H1 (cell line): ENCODE measurements at regions not wholly inside any gene's neighbourhood (a gene's known extent, or its start where the extent isn't known, plus 50 kb on each side); places are given as distances from the start of the nearest gene placed in this dataset.

Experiments used
- CTCF ChIA-PET: fragments of 300-600 bp; sonication (Branson Sonifier 250); formaldehyde crosslinking; loops from one replicate; lab custom pipeline; 2021; ENCODE audit not compliant: partially characterized antibody; lab: Charles Lee
- POLR2A ChIA-PET: fragments of 300-600 bp; sonication (Branson Sonifier 250); formaldehyde crosslinking; loops from one replicate; lab custom pipeline; 2021; ENCODE audit warnings: inconsistent platforms; ENCODE audit not compliant: partially characterized antibody; lab: Charles Lee
- DNase-seq, 2 experiments: peaks; one replicate each; pipeline versions ENCODE4 v3.0.0 to v3.0.0-alpha.2; 2010 to 2022; ENCODE audit warnings: low spot score in 2 of 2, low read depth in 1 of 2, mixed read lengths in 1 of 2
- FAIRE-seq: peaks from 2 replicates; lab custom pipeline; 2011; peaks lifted over from hg19 to GRCh38; lab: Jason Lieb, UNC
- H2AFZ ChIP-seq: 2 replicates; pipeline ENCODE4 v1.8.1; 2012; ENCODE audit warnings: low read length, inconsistent platforms
- H2AK5ac ChIP-seq: 2 replicates; pipeline ENCODE4 v1.6.1; 2013; ENCODE audit warnings: low read depth, low read length
- H2BK120ac ChIP-seq: replicated peaks from 2 replicates; pipeline ENCODE3; 2013; ENCODE audit warnings: low read depth, low read length, inconsistent platforms
- H2BK12ac ChIP-seq: 2 replicates; pipeline ENCODE4 v1.6.1; 2013; ENCODE audit warnings: low read depth, low read length
- H2BK15ac ChIP-seq: 2 replicates; pipeline ENCODE4 v1.6.1; 2013; ENCODE audit warnings: low read length
- H2BK20ac ChIP-seq: 2 replicates; pipeline ENCODE4 v1.6.1; 2013; ENCODE audit warnings: low read length
- H2BK5ac ChIP-seq: 2 replicates; pipeline ENCODE4 v1.6.1; 2013; ENCODE audit warnings: low read depth, low read length
- H3K14ac ChIP-seq: 2 replicates; pipeline ENCODE4 v1.6.1; 2013; ENCODE audit warnings: inconsistent platforms; ENCODE audit not compliant: insufficient read length
- H3K18ac ChIP-seq: 2 replicates; pipeline ENCODE4 v1.6.1; 2013; ENCODE audit warnings: low read length; ENCODE audit errors: extremely low read depth
- H3K23ac ChIP-seq: 2 replicates; pipeline ENCODE4 v1.6.1; 2013; ENCODE audit warnings: inconsistent platforms; ENCODE audit not compliant: insufficient read length
- H3K23me2 ChIP-seq: 2 replicates; pipeline ENCODE4 v1.6.1; 2013; ENCODE audit warnings: low read depth, low read length
- H3K27ac ChIP-seq: 2 replicates; pipeline ENCODE4 v1.6.1; 2011; ENCODE audit warnings: low read depth, low read length, inconsistent platforms
- H3K27me3 ChIP-seq, 4 experiments: replicated peaks in 1 of 4; 1 replicate in 1 of 4; 2 replicates in 3 of 4; pipeline versions ENCODE4 v1.6.1 to v1.8.1; 2011 to 2013; ENCODE audit warnings: low read length in 3 of 4, mild to moderate bottlenecking in 3 of 4, inconsistent platforms in 2 of 4, mixed read lengths in 2 of 4, moderate library complexity in 1 of 4; ENCODE audit not compliant: control insufficient read depth in 3 of 4, insufficient read depth in 3 of 4; ENCODE audit errors: extremely low read depth in 1 of 4
- H3K36me3 ChIP-seq, 4 experiments: 2 replicates each; pipeline versions ENCODE4 v1.6.1 to v1.8.1; 2011 to 2013; ENCODE audit warnings: mild to moderate bottlenecking in 4 of 4, low read length in 3 of 4, moderate library complexity in 2 of 4, control low read depth in 1 of 4, inconsistent platforms in 1 of 4; ENCODE audit not compliant: insufficient read depth in 4 of 4, control insufficient read depth in 2 of 4
- H3K4ac ChIP-seq: replicated peaks from 2 replicates; pipeline ENCODE3; 2013; ENCODE audit warnings: low read length, low read depth, mixed read lengths, inconsistent platforms; ENCODE audit not compliant: insufficient read length
- H3K4me1 ChIP-seq, 4 experiments: replicated peaks in 1 of 4; 1 replicate in 1 of 4; 2 replicates in 3 of 4; pipeline versions ENCODE4 v1.6.1 to v1.8.1; 2011 to 2013; ENCODE audit warnings: low read length in 3 of 4, inconsistent platforms in 2 of 4, mixed read lengths in 1 of 4; ENCODE audit not compliant: insufficient read depth in 4 of 4, control insufficient read depth in 3 of 4
- H3K4me2 ChIP-seq, 2 experiments: 2 replicates each; pipeline versions ENCODE4 v1.6.1 to v1.8.1; 2011 to 2013; ENCODE audit warnings: low read depth in 2 of 2, low read length in 2 of 2, control low read depth in 1 of 2, inconsistent platforms in 1 of 2, mild to moderate bottlenecking in 1 of 2; ENCODE audit not compliant: insufficient read depth in 1 of 2
- H3K4me3 ChIP-seq, 4 experiments: fragments of 200-600, 300-600 bp in 1 of 4; sonication (generic), shearing (Covaris generic), sonication (Bioruptor Twin) in 1 of 4; 2 replicates each; pipeline versions ENCODE4 v1.5.1 to v1.8.1; 2011 to 2016; ENCODE audit warnings: low read length in 4 of 4, low read depth in 3 of 4, control low read depth in 2 of 4, inconsistent platforms in 2 of 4, mild to moderate bottlenecking in 2 of 4, mixed read lengths in 1 of 4, moderate library complexity in 1 of 4; ENCODE audit not compliant: insufficient read depth in 2 of 4; ENCODE audit errors: extremely low read depth in 1 of 4
- H3K56ac ChIP-seq: replicated peaks from 2 replicates; pipeline ENCODE3; 2013; ENCODE audit warnings: low read depth, mild to moderate bottlenecking, mixed read lengths, low read length, inconsistent platforms; ENCODE audit not compliant: insufficient read length
- H3K79me1 ChIP-seq: 2 replicates; pipeline ENCODE4 v1.6.1; 2013; ENCODE audit warnings: low read depth, low read length, control low read depth
- H3K79me2 ChIP-seq, 2 experiments: 2 replicates each; pipeline versions ENCODE4 v1.6.1 to v1.8.1; 2012 to 2013; ENCODE audit warnings: low read length in 2 of 2, mild to moderate bottlenecking in 2 of 2, inconsistent platforms in 1 of 2; ENCODE audit not compliant: insufficient read depth in 2 of 2, control insufficient read depth in 1 of 2
- H3K9ac ChIP-seq, 4 experiments: replicated peaks in 1 of 4; 1 replicate in 1 of 4; 2 replicates in 3 of 4; pipeline versions ENCODE4 v1.6.1 to v1.8.1; 2011 to 2013; ENCODE audit warnings: low read depth in 3 of 4, low read length in 3 of 4, control low read depth in 2 of 4, mild to moderate bottlenecking in 2 of 4, moderate library complexity in 2 of 4, inconsistent platforms in 1 of 4; ENCODE audit errors: extremely low read depth in 1 of 4
- H3K9me3 ChIP-seq, 2 experiments: 2 replicates each; pipeline versions ENCODE4 v1.6.1 to v1.8.1; 2012 to 2013; ENCODE audit warnings: mild to moderate bottlenecking in 2 of 2, moderate library complexity in 2 of 2, control low read depth in 1 of 2, inconsistent platforms in 1 of 2, low read depth in 1 of 2, low read length in 1 of 2, mixed read lengths in 1 of 2; ENCODE audit not compliant: insufficient read depth in 2 of 2
- H4K20me1 ChIP-seq, 2 experiments: replicated peaks in 1 of 2; 2 replicates each; pipeline versions ENCODE3 to v1.8.1; 2011 to 2013; ENCODE audit warnings: inconsistent platforms in 2 of 2, low read length in 2 of 2, mild to moderate bottlenecking in 1 of 2; ENCODE audit not compliant: insufficient read depth in 2 of 2, control insufficient read depth in 1 of 2
- H4K5ac ChIP-seq: 2 replicates; pipeline ENCODE4 v1.6.1; 2013; ENCODE audit warnings: low read length, low read depth, mixed read lengths, inconsistent platforms; ENCODE audit not compliant: insufficient read length
- H4K8ac ChIP-seq: 2 replicates; pipeline ENCODE4 v1.8.0; 2013; ENCODE audit warnings: mild to moderate bottlenecking, moderate library complexity, low read length, inconsistent platforms; ENCODE audit not compliant: insufficient read depth; ENCODE audit errors: extremely low read depth
- H4K91ac ChIP-seq: replicated peaks from 2 replicates; pipeline ENCODE3; 2013; ENCODE audit warnings: low read length, mixed read lengths, inconsistent platforms; ENCODE audit not compliant: insufficient read length
- ATF2 ChIP-seq: IDR thresholded peaks from 2 replicates; pipeline ENCODE4 v1.6.1; 2012; ENCODE audit warnings: low read length, inconsistent platforms
- CTCF ChIP-seq, 3 experiments: IDR thresholded peaks; 1 replicate in 2 of 3; 2 replicates in 1 of 3; pipeline versions ENCODE4 v1.5.1 to v1.6.1; 2011; ENCODE audit warnings: low read length in 3 of 3, mild to moderate bottlenecking in 3 of 3, inconsistent platforms in 2 of 3, low read depth in 1 of 3, moderate library complexity in 1 of 3; ENCODE audit not compliant: insufficient read depth in 1 of 3; ENCODE audit errors: control extremely low read depth in 1 of 3
- E2F6 ChIP-seq: IDR thresholded peaks from 2 replicates; pipeline ENCODE4 v1.6.1; 2012; ENCODE audit warnings: inconsistent platforms
- FOSL1 ChIP-seq: IDR thresholded peaks from 2 replicates; pipeline ENCODE4 v1.6.1; 2011; ENCODE audit warnings: mild to moderate bottlenecking, low read depth, low read length, moderate library complexity; ENCODE audit not compliant: insufficient read depth
- GABPA ChIP-seq: IDR thresholded peaks from 2 replicates; pipeline ENCODE4 v1.6.1; 2011; ENCODE audit warnings: mild to moderate bottlenecking, low read length, moderate library complexity, borderline replicate concordance; ENCODE audit not compliant: insufficient read depth
- RAD21 ChIP-seq, 2 experiments: IDR thresholded peaks in 1 of 2; conservative IDR thresholded peaks in 1 of 2; 2 replicates each; pipeline ENCODE4 v1.6.1; 2011; ENCODE audit warnings: low read depth in 2 of 2, low read length in 2 of 2, improper control_type of control experiment in 1 of 2, inconsistent platforms in 1 of 2, mild to moderate bottlenecking in 1 of 2, moderate library complexity in 1 of 2
- TCF12 ChIP-seq: IDR thresholded peaks from 2 replicates; pipeline ENCODE4 v1.6.1; 2011; ENCODE audit warnings: low read depth, mild to moderate bottlenecking, low read length
- TEAD4 ChIP-seq: IDR thresholded peaks from 2 replicates; pipeline ENCODE4 v1.6.1; 2012; ENCODE audit warnings: low read depth, low read length, inconsistent platforms, mixed read lengths
- YY1 ChIP-seq: IDR thresholded peaks from 2 replicates; pipeline ENCODE4 v1.6.1; 2011; ENCODE audit warnings: low read depth, mild to moderate bottlenecking, low read length
- WGBS, 2 experiments: shearing (Covaris generic) in 1 of 2; methylation state at CpG; one replicate each; pipeline versions ENCODE4 v1.1.6 to v1.1.7; 2013 to 2015; ENCODE audit warnings: low lambda C conversion rate in 2 of 2, mixed read lengths in 2 of 2, inconsistent platforms in 1 of 2, low coverage in 1 of 2, missing lambda C conversion rate in 1 of 2; ENCODE audit not compliant: insufficient replicate concordance in 2 of 2, insufficient coverage in 1 of 2, insufficient read length in 1 of 2; ENCODE audit errors: extremely low coverage in 1 of 2, missing lambda C conversion rate in 1 of 2; 5-methylcytosine and 5-hydroxymethylcytosine counted together

GRCh38 chr2:81171447-81171846 is 866.9 kb upstream of the LRRTM1 start:
- Histone ChIP-seq H3K79me1 (no peaks in the 10 kb centered on the region), H4K5ac (no peak overlapping the region), H2BK20ac (no peak overlapping the region), H3K9me3 (no peaks in the 10 kb centered on the region), H3K4me2 (no peak overlapping the region), H3K23me2 (no peaks in the 10 kb centered on the region), H3K36me3 (no peaks in the 10 kb centered on the region), H3K23ac (no peak overlapping the region), H4K91ac (no peak overlapping the region), H3K14ac (no peak overlapping the region), H3K56ac (no peak overlapping the region), H3K79me2 (no peaks in the 10 kb centered on the region), H2BK120ac (no peak overlapping the region), H3K27me3 (no peaks in the 10 kb centered on the region), H3K4me3 (no peak overlapping the region), H3K18ac (no peak overlapping the region), H2AK5ac (no peak overlapping the region), H2BK12ac (no peak overlapping the region), H4K20me1 (no peaks in the 10 kb centered on the region), H2BK15ac (no peak overlapping the region), H3K27ac (no peak overlapping the region), H2BK5ac (no peak overlapping the region), H3K4ac (no peak overlapping the region), H3K4me1 (no peaks in the 10 kb centered on the region), H2AFZ (no peak overlapping the region), H3K9ac (no peak overlapping the region), H4K8ac (no peak overlapping the region)
- CTCF ChIA-PET = no interaction called here
- DNase-seq (no peak), FAIRE-seq (no peak)
- POLR2A ChIA-PET = no interaction called here
- 82% methylated on average over 2 of the region's 2 CpGs; no CpG with 5 or more reads in 1 of the 2 experiments for WGBS, 2 experiments
- TF ChIP-seq TCF12 (no peak), GABPA (no peak), ATF2 (no peak), RAD21 (IDR thresholded peaks at IDR 0.05 in 1 of 2, conservative IDR thresholded peaks at IDR 0.05 in 1 of 2; ENCODE audit: low read depth in 2 of 2, low read length in 2 of 2) (no peak), E2F6 (no peak), CTCF (IDR thresholded peaks at IDR 0.05; ENCODE audit: control extremely low read depth in 1 of 3, insufficient read depth in 1 of 3, low read depth in 1 of 3, low read length in 3 of 3) (no peak), FOSL1 (no peak), TEAD4 (no peak), YY1 (no peak)
